NOMO-1 treated with DMSO at 0.1 percent for 48 hours (cell line): ENCODE measurements at regions not wholly inside any gene's neighbourhood (a gene's known extent, or its start where the extent isn't known, plus 50 kb on each side); places are given as distances from the start of the nearest gene placed in this dataset.
A peak's percentile ranks its signal among the peaks of the same experiment; 100 is the strongest.
"Not testable (repeated sequence)": the region's sequence is repeated elsewhere in the genome, so short reads cannot be mapped to it uniquely, and the experiment has no call there.

Experiments used
- DNase-seq: peaks from one replicate; lab custom pipeline; 2025; ENCODE audit not compliant: unreplicated experiment; lab: John Stamatoyannopoulos, UW

DNA sequence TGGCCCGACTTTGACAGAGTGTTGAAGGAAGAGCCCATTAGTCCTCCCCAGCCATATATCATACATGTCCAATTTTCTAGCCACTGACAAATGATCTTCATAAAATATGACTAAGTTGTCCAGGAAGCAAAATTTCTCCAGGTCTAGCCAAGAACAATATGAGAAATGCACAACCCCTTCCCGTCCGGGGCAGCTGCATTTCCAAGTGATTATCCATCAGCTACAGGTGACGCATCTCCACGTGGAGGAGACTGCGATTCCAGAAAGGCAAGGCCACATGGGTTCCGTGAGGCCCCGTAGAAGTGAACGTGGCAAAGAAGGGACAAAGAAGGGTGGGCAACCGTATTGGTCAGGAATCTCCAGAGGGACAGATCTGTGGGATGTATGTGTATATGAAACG, 118.6 kb downstream of the ATP6V0E2 start:
- not testable (repeated sequence) for DNase-seq

DNA sequence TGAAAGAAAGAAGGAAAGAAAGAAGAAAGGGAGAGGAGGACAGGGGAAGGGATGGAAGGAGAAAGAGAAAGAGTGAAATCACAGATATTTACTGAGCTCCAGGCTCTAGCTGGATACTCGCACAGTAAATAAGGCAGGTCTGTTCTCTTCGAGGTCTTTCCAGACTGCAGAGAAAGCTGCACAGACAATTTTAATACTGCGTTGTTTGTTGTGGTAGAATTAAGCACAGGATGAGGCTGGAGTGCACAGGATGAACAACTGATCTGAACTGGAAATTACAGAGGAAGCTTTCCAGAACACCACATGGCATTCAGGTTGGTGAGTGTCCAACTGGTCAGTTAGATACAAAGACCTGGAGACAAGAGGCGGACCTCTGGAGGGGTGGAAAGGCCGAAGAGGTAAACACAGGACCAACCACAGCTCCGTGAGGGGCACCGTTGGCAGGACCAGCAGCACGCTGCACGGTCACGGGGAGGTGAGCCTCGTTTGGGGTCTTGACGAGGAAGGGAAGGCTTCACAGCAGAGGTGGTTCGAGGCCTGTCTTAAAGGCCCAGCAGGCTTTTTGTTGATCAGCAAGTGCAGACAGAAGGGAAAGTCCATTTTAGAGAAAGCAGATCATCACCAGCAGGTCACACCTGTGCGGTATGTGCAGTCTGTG, 121.7 kb downstream of the ATP6V0E2 start:
- not testable (repeated sequence) for DNase-seq

DNA sequence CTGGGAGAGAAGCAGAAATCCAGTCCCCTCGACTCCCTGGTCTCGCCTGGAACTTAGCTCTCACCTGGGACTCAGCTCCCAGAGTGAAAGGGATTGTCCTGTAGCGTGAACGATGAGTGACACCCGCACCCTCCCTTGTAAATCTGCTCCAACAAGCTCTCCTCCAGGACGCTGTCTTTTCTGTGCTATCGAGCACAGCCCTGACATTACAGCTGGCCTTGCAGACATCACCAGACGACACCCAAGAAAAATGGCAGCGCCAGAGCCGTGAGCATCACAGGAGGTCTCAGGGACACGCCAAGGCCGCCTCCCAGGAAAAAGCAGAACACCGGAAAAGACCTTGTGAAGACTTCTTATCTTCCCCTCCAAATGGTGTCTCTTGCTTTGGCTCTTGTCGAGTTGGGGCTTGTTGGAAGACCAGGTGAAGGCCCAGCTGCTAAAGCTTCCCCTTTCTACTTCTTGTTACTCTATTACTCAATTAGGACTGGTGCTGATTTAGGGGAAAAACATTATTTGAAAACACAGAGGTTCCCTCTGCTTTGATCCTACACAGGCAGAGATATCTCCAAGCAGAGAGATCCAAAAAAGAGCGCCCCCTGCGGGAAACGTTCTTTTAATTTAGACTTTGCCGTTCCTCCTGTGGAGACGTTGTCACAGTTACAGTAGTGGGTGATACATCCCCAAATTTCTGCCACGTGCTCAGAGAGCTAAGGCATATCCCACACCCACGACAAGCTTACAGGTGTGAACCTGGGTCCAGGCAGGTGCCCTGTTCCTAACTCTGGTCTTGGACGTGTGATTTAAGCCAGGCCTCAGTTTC, 127.2 kb downstream of the ATP6V0E2 start:
- peak; percentile 12 for DNase-seq

DNA sequence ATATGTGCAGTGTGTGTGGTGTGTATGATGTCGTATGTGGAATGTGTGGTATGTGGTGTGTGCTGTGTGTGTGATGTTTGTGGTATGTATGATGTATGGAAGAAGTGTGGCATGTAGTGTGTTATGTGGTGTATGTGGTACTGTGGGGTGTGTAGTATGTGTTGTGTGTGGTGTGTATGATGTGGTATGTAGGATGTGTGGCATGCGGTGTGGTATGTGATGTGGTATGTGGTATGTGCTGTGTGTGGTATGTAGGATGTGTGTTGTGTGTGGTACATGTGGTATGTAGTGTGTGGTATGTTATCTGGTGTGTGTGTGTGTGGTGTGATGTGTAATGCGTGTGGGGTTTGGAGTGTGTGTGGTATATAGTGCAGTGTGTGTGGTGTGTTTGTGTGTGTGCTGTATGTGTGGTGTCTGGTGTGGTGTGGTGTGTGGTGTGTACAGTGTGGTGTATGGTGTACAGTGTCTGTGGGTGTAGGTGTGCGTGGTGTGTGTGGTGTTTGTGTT, 129.6 kb downstream of the ATP6V0E2 start:
- no peak for DNase-seq

DNA sequence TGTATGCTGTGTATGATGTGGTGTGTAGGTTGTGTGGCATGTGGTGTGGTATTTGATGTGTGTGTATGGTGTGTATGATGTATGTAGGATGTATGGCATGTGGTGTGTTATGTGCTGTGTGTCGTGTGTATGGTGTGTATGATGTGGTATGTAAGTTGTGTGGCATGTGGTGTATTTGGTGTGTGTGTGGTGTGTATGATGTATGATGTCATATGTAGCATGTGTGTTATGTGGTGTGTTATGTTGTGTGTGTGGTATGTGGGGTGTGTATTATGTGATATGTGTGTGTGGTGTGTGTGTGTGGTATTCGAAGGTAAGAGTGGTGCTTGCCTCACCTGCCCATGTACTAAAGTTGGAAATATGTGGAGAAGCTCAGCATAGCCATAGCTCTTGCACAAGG, 130.2 kb downstream of the ATP6V0E2 start:
- not testable (repeated sequence) for DNase-seq

DNA sequence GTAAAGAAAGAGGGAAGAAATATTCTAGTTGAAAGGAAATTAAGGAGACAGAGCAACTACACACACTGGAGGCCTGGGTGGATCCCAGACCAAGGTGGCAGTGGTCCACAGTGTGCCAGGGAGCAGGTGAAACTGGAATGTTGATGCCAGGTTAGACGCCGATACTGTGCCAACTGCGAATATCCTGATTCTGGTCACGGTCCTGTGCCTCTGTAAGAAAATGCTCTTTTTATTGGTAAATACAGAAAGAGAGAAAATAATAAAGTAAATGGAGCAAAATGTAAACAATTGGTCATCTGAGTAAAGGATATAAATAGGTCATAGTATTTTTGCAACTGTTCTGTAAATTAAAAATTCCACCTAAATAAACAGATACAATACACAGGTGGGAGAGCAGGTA, 131.1 kb downstream of the ATP6V0E2 start:
- not testable (repeated sequence) for DNase-seq

DNA sequence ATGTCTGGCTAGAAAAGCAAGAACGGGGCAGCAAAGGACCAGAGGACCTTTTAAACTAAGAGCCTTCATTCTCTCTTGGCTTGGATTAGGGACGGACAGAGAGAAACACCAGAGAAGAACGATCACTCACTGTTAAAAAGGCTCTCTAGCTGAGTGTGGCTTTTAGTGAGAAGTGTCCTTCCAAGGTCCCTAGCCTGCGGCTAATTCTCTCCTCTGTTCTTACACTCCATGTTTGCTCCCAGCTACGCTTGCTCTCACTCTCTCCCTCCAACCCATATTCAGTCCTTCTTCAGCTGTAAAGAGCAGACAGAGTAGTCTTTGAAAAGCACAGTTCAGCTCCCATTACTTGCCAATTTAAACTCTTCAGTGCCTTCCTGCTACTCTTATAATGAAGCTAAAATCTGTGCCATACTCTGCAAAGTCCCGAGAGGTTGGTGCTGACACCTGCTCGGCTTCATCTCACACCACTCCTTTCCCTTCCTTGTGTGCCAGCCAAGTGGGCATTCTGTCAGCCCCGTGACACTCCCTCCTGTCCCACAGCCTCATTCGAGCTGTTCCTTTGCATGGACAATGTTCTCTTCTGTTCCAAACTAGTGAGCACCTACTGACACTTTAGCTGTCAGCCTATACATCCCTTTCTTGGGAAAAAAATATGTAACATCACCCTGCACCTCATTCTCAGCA, 136.0 kb downstream of the ATP6V0E2 start:
- DNase-seq = not testable (repeated sequence)

DNA sequence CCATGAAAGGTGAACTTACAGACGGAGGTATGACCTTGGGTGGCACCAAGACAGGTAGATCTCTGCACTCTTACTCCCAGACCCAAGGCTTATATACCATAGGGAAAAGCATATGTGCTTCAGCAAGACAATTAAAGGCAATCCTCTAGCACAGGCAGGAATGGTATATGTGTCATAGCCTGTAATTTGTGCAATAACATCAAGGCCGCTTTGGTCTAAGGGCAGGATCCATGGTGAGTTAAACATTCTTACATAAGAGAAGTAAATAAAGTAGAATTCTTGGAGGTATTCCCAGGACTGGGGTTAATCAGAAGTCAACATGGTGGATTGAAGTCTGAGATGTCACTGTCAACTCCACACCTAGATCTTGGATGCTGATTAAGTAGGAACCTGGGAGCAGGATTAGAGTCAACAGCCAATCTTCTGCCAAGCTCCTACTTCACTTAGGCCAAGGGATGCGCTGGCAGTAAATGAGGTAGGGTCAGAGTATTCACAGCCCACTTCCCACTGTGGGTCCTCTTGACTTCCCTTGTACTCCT, 143.0 kb downstream of the ATP6V0E2 start:
- not testable (repeated sequence) for DNase-seq

DNA sequence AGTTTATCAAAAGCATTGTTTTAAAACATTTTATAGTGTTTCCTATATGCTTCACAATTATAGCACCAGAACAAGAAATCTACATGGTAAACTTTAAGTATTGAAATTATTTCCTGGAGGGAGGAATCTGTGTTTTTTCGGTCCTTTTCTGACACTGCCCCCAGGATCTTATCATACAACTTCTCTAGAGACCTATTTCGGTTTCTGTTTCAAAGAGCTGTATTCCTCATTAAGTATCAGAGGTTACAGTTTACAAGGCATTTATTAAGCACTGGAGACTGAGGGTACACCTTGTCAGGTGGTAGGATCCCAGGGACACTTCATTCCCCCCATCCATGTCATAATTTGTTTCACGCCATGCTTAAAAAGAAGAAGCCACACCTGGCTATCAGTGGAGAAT, 146.4 kb downstream of the ATP6V0E2 start:
- DNase-seq = not testable (repeated sequence)

DNA sequence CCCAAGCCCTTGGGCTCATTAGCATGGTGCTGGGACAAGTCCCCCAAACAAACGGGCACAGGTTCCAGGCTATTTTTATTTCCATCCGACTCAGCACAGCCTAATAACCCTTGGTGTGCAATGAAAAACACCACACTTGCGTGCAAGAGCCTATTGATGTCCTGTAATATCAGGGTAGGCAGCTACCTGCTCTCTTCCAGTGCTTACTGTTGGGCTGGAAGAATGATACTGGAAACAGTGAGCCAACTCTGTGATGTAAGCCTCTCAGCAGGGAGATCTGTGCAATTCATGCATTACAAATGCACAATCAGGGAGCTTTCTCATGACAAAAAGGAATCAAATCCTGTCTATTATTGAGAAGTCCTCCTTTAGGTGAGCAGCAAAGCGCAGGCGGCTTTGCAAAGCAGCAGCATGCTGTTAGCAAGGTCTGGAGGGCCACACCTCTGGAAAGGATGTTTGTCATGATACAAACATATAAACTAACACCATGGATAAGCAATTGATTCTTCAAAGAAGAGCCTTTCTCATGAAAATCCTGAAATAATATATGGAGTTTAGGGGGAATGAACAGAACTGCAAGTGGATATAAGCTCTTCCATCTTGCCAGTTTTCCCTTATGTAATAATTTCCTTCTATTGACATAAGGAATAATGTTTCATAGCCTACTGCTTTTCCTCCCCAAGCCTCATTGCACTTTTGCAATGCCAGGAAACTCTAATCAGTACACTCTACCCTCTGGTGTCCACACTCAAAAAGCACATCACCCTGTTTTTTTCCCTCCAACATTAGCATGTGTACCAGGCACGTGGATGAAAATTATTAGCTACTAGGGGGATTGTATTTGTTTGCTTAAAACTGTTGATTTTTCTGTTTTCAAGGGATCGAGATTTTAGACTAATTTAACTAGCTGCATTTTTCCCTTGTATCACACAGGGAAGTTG, 151.1 kb downstream of the ATP6V0E2 start:
- DNase-seq = not testable (repeated sequence)

DNA sequence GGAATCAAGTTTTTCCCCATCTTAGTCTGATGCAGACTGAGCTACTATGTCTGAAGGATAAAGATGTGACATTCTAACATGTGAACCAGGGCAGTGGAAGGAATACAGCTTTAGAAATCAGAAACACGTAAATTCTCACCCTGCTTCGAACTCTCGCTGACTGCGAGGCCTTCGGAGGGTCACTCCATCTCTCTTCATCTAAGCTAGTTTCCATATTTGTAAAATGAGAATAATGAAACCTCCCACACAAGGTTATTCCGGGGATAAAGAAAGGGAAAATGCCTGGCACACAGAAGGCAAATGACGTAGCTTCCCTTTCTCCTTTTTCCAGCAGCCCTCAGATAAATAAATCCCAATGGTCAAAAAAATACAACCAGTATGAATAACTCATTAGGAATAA, 152.0 kb downstream of the ATP6V0E2 start:
- not testable (repeated sequence) for DNase-seq

DNA sequence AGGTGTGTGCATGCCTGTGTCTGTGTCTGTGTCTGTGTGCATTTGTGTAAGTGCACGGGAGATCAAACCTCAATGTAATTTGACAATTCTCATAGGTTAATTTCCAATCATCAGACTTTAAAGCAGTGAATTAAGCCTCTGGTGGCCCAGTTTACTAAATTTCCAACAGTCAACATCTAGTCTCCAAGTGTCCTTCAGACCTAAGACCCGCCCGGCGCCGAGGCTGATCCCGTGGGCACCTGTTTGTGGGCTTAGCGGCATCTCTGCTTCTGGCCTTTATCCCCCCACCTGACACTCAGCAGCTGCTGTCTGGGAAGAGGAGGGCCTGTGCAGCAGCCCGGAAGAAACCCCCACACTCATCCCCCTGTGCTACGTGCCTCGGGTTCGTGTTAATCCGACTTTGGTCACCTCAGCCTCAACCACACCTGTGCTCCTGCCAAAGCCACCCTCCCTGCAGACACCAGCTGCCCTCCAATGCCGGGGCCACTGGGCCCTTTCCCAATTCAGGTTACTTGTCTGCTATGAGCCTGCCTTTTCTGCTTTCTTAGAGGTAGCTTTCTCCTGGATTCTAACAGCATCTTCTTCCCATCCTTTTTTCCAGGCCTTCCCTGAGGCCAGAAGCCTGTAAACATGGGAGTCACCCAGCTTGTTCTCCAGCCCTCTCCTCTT, 154.7 kb downstream of the ATP6V0E2 start:
- DNase-seq = not testable (repeated sequence)

DNA sequence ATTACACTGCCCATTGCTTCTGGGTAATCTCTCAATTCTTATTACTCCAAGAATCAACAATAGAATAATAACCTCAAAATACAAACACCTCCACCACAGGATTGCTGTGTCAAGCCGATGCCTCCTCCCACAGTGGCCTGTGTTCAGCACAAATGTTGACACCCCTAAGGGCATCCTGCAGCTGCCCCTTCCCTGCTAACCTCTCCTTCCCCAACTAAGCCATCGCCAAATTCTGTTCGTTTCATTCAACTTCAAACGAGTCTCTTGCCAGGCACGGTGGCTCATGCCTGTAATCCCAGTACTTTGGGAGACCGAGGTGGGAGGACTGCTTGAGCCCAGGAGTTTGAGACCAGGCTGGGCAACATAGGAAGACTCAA, 155.2 kb downstream of the ATP6V0E2 start:
- DNase-seq = not testable (repeated sequence)

DNA sequence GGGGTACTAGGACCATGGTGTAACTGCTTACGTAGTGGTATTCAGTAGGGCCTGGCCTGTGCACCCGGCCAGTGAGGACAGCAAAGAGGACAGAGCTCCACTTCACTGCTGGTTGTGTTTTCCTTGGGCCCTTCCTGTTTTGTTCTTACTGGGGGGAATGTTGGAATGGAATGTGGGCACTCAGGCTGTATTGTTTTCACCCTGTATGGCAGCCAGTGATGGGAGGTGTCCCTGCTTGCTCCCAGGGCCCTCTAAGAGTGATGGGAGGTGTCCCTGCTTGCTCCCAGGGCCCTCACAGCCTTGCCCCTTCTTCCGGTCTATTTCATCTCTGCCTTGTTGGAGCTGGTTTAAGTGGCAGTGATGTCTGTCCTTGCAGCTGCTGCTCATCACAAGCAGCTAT, 158.0 kb downstream of the ATP6V0E2 start:
- DNase-seq = not testable (repeated sequence)

DNA sequence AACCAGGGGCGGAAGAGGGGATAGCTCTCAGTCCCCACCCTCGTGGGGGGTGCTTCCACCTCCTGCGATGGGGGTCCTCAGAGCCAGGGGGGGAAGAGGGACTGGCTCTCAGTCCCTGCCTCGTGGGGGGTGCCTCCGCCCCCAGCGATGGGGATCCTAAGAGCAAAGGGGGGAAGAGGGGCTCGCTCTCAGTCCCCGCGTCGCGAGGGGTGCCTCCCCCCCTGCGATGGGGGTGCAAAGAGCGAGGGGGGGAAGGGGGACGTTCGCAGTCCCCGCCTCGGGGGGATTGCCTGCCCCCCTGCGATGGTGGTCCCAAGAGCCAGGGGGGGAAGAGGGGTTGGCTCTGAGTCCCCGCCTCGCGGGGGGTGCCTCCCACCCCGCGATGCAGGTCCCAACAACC, 159.9 kb downstream of the ATP6V0E2 start:
- not testable (repeated sequence) for DNase-seq

DNA sequence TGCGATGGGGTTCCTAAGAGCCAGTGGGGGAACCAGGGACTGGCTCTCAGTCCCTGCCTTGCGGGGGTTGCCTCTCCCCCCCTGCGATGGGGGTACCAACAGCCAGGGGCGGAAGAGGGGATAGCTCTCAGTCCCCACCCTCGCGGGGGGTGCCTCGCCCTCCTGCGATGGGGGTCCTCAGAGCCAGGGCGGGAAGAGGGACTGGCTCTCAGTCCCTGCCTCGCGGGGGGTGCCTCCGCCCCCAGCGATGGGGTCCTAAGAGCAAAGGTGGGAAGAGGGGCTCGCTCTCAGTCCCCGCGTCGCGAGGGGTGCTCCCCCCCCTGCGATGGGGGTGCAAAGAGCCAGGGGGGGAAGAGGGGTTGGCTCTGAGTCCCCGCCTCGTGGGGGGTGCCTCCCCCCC, 162.0 kb downstream of the ATP6V0E2 start:
- not testable (repeated sequence) for DNase-seq

DNA sequence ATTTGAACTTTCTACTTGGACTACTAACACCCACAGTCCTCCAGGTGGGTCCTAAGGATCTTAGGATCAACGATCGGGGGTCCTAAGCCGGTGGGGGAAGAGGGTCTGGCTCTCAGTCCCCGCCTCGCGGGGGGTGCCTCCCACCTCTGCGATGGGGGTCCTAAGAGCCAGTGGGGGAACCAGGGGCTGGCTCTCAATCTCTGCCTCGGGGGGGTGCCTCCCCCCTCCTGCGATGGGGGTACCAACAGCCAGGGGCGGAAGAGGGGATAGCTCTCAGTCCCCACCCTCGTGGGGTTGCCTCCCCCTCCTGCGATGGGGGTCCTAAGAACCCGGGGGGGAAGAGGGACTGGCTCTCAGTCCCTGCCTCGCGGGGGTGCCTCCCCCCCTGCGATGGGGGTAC, 165.3 kb downstream of the ATP6V0E2 start:
- DNase-seq = not testable (repeated sequence)

DNA sequence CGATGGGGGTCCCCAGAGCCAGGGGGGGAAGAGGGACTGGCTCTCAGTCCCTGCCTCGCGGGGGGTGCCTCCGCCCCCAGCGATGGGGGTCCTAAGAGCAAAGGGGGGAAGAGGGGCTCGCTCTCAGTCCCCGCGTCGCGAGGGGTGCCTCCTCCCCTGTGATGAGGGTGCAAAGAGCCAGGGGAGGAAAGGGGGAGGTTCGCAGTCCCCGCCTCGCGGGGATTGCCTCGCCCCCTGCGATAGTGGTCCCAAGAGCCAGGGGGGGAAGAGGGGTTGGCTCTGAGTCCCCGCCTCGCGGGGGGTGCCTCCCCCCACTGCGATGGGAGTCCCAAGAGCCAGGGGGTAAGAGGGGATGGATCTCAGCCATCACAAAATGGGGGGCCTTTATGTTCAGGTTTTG, 168.5 kb downstream of the ATP6V0E2 start:
- not testable (repeated sequence) for DNase-seq

DNA sequence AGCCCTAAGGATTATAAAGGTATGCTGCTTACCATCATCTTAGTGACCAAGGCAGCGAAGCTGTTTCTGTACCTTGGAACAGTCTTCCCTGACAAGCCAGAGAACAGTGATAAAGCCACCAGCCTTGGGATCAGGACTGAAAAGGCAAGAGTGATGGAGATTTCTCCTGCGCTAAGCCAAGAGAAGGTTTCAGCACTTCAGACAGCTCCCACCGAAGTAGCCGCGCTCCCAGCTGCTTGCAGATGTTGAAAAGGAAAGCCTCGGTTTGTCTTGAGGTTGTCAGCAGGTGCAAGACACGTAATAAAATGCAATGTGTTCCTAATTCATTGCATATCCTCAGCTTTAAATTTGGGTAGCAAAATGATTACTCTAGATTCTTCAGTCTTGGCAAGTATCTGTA, 171.0 kb downstream of the ATP6V0E2 start:
- DNase-seq = not testable (repeated sequence)

DNA sequence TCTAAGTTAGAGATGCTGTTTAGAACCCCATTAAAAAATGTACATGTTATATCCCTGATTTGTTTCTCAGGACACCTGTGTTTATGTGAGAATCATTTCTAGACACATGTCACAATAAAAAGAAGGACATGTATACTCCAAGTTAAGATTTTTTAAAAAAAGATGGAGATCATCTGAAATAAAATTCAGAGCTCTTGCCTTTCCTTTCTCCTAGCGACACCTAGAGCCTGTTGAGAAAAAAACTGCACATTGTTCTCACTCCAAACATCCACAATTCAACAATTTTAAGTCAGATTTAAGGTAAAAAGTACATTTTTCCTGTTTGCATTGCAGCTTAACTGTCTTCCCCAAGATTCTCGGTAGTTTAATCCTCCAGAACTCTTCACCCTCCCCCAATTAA, 171.8 kb downstream of the ATP6V0E2 start:
- DNase-seq = not testable (repeated sequence)
